Left renal pelvis (tissue), 4 donors: ENCODE measurements at regions not wholly inside any gene's neighbourhood (a gene's known extent, or its start where the extent isn't known, plus 50 kb on each side); places are given as distances from the start of the nearest gene placed in this dataset.
"Not testable (repeated sequence)": the region's sequence is repeated elsewhere in the genome, so short reads cannot be mapped to it uniquely, and the experiment has no call there.

Experiments used
- DNase-seq, 4 donors: peaks; one replicate each; pipeline ENCODE4 v3.0.0-alpha.2; 2013; ENCODE audit warnings: low read depth in 4 of 4, low spot score in 3 of 4

GRCh38 chr5:34261020-34261419 lies 218.0 kb upstream of the C1QTNF3 start:
- not testable (repeated sequence) for DNase-seq

- not testable (repeated sequence) for DNase-seq
Measured at GRCh38 chr5:34266151-34266550, 223.1 kb upstream of the C1QTNF3 start.

- DNase-seq = not testable (repeated sequence)
Measured at GRCh38 chr5:34296759-34297158, 253.7 kb upstream of the C1QTNF3 start.

GRCh38 chr5:34329201-34329600 lies 286.2 kb upstream of the C1QTNF3 start:
- DNase-seq = not testable (repeated sequence)

- DNase-seq = not testable (repeated sequence)
Measured at GRCh38 chr5:34329611-34330108, 286.6 kb upstream of the C1QTNF3 start.

DNA sequence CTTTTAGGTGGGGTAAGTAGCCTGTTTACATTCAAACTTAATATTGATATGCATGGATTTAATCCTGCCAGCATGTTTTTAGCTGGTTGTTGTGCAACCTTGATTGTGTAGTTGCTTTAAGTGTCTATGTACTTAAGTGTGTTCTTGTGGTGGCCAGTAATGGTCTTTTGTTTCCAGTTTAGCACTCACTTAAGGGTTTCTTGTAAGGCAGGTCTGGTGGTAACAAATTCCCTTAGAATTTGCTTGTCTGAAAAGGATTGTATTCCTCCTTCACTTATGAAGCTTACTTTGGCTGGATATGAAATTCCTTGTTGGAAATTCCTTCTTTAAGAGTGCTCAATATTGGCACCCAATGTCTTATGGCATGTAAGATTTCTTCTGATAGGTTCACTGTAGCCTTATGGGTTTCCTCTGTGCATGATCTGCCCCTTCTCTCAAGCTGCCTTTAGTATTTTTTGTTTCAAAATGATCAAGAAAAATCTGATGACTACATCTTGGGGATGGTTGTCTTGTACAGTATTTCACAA lies 289.0 kb upstream of the C1QTNF3 start:
- not testable (repeated sequence) for DNase-seq

DNA sequence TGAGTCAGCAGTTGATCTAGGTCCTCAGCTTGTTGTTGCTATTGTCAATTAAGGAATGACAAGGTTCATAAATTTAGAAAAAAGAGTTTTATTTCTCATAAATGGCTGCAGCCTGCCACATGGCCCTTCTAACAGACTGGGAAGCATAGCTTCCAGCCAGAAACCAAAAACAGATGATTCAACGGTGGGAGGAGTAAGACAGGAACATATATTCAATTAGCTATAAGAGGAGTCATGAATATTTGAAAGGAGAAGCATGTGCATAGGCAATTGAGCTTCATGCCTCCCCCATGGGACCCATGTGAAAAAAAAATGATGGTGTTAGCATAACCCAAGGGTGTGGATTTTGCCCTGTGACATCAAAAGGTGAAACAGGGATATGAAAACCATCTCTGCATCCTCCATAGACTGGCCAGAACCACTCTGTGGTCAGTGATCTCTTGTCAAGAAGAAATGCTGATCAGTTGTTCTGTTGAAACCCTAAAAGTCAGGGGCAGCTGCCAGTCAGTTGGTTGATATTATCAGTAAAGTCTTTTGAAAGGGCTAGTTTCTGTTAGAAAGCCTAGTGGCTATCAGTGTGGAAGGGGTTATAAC lies 296.5 kb upstream of the C1QTNF3 start:
- DNase-seq = not testable (repeated sequence)

GRCh38 chr5:34354440-34354839 lies 301.7 kb upstream of the RAI14 start:
- DNase-seq = not testable (repeated sequence)

- not testable (repeated sequence) for DNase-seq
Measured at GRCh38 chr5:34371417-34371816, 284.7 kb upstream of the RAI14 start.

- not testable (repeated sequence) for DNase-seq
Measured at GRCh38 chr5:34371817-34372216, 284.3 kb upstream of the RAI14 start.

- not testable (repeated sequence) for DNase-seq
Measured at GRCh38 chr5:34372739-34373138, 283.4 kb upstream of the RAI14 start.

DNA sequence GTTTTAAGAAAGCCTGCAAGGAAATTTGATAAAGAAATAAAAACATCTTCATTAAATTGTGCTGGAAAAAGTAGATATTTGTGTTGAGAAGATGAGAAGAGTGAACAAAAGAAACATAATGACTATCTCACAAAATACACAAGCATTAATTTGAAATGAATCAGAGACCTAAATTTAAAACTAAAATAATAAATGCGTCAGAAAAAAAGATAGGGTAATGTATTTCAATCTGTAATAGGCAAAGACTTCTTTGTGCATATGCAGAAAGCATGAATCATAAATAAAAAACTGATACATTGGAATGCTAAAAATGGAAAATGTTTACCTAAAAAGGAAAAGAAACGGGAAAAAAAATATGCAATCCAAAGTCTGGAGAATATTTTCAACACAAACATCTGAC lies 278.5 kb upstream of the RAI14 start:
- not testable (repeated sequence) for DNase-seq

DNA sequence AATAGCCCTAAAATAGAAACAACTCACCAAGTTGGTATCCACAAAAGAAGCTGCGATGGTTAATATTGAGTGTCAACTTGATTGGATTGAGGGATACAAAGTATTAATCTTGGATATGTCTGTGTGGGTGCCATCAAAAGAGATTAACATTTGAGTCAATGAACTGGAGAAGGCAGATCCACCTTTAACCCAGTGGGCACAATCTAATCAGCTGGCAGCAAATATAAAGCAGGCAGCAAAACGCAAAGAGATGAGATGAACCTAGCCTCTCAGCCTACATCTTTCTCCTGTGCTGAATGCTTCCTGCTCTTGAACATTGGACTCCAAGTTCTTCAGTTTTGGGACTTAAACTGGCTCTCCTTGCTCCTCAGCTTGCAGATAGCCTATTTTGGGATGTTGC lies 277.6 kb upstream of the RAI14 start:
- DNase-seq = not testable (repeated sequence)

GRCh38 chr5:34388754-34389153 lies 267.4 kb upstream of the RAI14 start:
- not testable (repeated sequence) for DNase-seq

GRCh38 chr5:34409373-34409772 lies 246.8 kb upstream of the RAI14 start:
- no peak for DNase-seq

- DNase-seq = no peak
Measured at GRCh38 chr5:34410411-34411139, 245.6 kb upstream of the RAI14 start.

DNA sequence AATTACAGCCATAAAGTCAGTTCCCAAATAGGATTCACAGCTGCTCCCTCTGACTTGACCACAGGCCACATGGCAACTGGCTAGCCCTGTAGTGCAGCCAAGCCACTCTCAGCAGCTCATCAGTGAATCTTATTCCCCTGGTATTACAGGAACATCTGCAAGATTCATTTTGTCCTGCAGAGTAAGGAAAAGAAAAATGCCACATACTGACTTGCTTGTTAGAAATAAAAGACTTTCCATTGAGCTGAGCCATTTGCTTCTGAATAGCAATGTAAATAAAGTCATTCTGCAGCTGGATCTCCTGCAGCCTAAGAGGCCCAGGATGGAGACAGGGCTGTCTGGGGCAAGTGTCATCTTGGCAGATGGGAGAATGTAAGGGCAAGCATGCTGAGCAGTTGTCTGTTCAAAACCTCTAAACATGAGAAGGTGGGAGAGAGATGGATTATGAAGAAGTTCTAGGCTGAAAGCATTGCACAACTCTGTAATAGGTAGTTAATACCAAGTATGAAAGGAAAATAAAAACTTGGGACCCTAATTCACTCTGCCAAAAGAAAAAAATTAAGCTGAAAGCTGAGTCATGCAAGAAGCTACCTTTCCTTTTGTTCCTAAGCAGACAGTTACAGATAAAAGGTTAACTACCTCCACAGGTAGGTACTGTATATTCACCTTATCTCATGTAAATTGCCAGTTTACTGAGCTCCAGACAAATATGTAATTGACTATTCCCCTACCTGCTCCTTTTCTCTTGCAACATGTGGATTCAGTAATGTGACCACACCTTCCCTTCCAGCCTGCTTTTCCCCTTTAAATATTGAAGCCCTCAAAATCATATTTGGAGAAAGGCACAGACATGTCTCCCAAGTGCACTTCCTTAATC lies 244.4 kb upstream of the RAI14 start:
- no peak for DNase-seq

DNA sequence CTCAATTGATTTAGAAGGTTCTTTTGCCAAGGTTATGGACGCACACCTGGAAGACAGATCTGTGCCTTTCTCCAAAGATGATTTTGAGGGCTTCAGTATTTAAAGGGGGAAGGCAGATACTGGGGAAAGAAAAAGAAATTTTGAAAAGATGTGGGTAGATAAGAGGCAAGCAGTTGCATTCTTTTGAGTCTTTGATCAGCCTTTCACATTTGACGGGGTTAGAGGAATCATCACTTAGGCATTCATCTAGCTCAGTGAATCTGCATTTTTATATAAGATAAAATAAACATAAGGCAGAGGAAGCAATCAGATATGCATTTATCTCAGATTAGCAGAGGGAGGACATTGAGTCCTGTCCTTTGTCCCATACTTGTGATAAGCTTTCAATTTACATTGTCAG lies 243.4 kb upstream of the RAI14 start:
- no peak for DNase-seq

- no peak for DNase-seq
Measured at GRCh38 chr5:34415559-34416198, 240.4 kb upstream of the RAI14 start.

GRCh38 chr5:34416501-34417008 lies 239.6 kb upstream of the RAI14 start:
- no peak for DNase-seq
